ENCODE measurements at regions not wholly inside any gene's neighbourhood (a gene's known extent, or its start where the extent isn't known, plus 50 kb on each side); places are given as distances from the start of the nearest gene placed in this dataset.

GRCh38 chr16:61540216-61540615 is 496.0 kb downstream of the CDH8 start:
- TF ChIP-seq TAF1 (IDR thresholded peaks at IDR 0.05; ENCODE audit: borderline replicate concordance, low read depth, low read length): no peak
- no peak for TF ChIP-seq POLR2AphosphoS5 (IDR thresholded peaks at IDR 0.05; ENCODE audit: low read depth, low read length)

All from GM12892 (cell line).